GM21423 (cell line): ENCODE measurements at regions not wholly inside any gene's neighbourhood (a gene's known extent, or its start where the extent isn't known, plus 50 kb on each side); places are given as distances from the start of the nearest gene placed in this dataset.
"Not testable (repeated sequence)": the region's sequence is repeated elsewhere in the genome, so short reads cannot be mapped to it uniquely, and the experiment has no call there.

Source experiments
- ATAC-seq: cut with Tn5 transposase; IDR thresholded peaks from one replicate; pipeline ENCODE4 v1.9.1; 2021; ENCODE audit warnings: mild to moderate bottlenecking, moderate library complexity; ENCODE audit not compliant: unreplicated experiment

DNA sequence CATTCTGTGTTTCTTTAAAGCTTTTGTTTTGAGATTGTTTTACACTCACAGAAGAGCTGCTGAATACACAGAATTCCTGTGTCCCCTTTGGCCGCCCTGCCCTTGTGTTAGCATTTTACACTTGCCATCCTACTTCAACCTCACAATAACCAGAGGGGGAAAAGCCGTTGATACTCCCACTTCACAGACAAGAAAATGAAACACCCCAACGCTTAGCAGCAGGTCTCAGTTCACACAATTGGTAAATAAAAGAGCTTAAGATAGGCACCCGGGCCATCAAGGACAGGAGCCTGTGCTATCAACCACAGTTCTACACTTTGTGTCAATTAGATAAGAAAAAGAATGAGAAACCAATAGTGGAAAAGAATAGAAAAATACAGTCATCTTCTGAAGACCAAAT lies 178.0 kb downstream of the SYK start:
- ATAC-seq, result no peak

DNA sequence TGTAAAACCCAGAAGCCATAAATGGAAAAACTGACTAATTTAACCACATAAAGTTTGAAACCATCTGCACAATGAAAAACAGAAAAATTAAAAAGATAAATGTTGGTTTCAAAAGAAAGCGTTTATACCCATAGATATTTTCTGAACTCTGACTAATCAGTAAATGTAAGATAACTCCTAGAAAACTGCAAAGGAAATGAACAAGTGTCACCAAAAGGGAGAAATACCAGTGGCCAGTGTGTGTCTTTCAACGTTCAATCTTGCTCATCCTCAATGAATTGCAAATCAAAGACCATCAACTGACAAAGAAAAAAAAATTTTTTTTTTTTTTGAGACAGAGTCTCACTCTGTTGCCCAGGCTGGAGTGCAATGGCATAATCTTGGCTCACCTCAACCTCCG lies 180.1 kb downstream of the SYK start:
- no peak for ATAC-seq

- ATAC-seq, result no peak
Measured at GRCh38 chr9:90983394-90983793, 181.8 kb downstream of the SYK start.

DNA sequence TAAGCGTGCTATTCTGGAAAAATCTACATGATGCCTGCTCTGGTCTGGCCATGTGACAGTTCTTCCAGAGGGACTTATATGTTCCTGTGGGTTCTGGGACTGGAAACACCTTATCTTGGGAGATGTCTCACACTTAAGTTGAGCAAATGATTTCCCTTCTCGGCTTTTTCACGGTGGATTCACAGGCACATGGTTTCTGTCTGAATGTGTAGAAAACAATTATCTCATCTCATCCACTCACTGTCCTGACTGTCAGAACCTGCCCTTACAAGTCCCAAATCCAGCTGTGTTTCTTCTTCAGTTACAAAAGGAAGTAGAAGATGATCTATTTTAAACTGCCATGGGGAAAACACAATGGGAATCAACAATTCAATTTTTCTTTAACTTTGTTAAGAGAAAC lies 184.0 kb downstream of the SYK start:
- no peak for ATAC-seq

GRCh38 chr9:90986161-90986560 lies 184.5 kb downstream of the SYK start:
- ATAC-seq, result no peak

DNA sequence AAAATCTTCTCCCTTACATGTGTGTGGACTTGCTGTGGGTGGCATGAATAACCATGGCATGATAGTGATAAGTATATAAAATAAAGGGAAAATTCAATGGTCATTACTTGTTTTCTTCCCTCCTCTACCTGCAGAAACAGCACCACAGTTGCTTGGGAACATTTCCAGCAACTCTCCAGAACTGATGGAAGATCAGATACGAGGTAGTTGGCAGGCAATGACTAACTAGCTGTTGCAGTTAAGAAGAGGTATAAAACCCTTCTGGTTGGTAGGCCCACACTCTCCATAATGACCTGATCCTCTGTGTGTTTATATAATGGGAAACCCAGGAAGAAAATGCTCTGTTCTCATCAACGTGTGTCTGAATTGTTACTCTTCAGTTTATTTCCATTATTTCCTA lies 185.9 kb downstream of the SYK start:
- ATAC-seq, result no peak

DNA sequence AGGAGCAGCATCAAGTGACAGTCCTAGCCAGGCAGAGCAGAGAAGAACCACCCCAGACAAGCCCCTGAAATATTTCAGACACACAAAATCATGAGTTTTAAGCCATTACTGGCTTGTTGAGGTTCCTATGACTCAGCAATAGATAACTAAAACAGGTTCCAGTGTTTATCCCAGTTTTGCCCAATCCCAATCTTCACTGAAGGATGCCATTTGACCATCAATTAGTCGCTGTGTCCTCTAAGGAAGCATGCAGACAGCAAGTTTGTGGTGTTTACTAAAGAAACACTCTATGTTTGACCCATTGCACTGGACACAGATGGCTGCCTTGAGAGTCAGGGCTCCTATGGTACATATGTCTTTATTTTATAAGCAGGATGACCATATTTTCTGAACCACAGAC lies 186.7 kb downstream of the SYK start:
- ATAC-seq, result no peak

- ATAC-seq, result no peak
Measured at GRCh38 chr9:90991953-90992352, 190.3 kb downstream of the SYK start.

- no peak for ATAC-seq
Measured at GRCh38 chr9:90995516-90995915, 193.9 kb downstream of the SYK start.

- ATAC-seq, result no peak
Measured at GRCh38 chr9:90996154-90997065, 194.8 kb downstream of the SYK start.

GRCh38 chr9:90998573-90998972 lies 197.0 kb downstream of the SYK start:
- ATAC-seq, result no peak

DNA sequence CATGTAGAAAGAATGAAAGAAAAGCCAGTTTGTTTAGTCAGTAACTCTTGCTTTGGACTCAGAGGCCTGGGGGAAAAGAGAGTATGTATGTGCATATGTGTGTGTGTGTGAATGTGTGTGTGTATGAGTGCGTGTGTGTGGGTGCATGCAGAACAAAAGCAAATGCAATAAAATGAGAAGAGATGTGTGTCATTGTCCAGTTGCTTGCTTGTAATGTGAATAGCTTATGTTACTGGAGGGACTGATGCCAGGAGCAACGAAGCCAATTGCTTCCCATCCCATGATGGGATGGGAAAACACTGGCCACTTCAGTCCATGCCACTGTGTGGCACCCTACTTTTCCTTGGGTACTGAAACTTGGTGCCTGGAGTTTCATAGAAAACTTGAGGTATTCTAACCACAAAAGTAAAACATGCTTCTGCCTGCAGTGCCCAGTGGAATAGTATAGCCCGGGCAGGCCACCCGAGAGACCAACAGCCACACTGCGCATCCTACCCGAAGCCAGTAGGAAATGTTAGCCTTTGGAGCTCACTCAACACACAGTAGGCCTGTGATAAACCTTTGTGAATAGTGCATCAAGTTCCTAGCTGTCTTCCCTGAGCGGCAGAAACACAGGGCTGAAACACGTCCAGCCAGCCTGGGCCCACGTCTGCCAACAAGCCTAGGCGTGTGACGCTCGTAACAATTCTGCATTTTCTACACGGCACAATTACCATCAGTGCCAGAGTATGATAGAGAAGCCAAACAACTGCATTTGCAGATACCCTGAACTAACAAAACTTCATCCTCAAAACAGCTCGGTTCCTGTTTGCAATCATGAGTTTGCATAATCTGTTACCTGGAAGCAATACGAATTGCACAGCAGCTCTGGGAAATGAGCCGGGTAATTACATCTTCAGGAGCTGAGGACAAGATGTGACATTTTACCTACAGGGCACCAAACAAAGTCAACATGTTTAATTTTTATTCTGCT lies 198.1 kb downstream of the SYK start:
- ATAC-seq, result no peak

DNA sequence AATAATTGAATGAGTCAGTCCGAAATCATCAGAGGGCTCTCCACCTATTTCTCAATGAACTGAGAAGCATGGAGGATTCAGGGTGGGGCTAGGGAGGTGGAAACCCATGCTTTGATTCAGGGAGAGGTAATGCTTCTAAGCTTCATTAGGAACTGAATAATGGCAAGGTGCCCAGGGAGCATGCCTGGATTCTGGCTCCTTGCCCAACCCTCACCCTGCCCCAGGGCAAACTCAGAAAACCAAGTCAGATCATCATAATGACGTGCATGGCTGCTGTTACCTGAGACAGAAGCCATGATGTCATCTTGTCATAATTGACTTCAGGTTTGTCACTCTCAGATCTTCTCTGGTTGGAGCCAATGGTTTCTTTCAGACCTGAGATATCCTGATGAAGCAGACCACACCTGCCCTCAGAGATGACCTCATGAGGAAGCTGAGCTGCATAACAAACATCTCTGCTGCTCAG lies 199.6 kb downstream of the SYK start:
- ATAC-seq, result no peak

GRCh38 chr9:91004484-91004883 lies 202.9 kb downstream of the SYK start:
- ATAC-seq, result no peak

DNA sequence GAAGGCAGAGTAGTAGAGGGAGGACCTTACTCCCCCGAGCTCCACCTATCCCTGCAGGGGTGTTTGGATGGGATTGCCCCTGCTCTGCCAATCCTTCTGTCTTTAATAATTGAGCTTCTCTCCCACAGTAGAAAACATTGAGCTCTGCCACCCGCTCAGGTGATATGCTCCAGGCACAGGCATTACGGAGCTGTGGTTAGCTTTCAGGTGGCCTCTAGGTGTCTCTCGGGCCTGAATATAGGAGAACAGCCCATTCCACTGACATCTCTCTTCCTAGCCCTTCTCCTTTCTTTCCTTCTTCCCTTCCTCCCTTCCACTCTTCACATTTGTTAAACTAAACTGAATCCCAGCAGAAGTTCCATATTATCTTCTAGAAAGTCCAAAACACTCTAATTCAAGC lies 203.4 kb downstream of the SYK start:
- no peak for ATAC-seq

GRCh38 chr9:91006046-91006445 lies 204.4 kb downstream of the SYK start:
- ATAC-seq, result no peak

GRCh38 chr9:91008568-91008967 lies 206.9 kb downstream of the SYK start:
- ATAC-seq, result no peak

DNA sequence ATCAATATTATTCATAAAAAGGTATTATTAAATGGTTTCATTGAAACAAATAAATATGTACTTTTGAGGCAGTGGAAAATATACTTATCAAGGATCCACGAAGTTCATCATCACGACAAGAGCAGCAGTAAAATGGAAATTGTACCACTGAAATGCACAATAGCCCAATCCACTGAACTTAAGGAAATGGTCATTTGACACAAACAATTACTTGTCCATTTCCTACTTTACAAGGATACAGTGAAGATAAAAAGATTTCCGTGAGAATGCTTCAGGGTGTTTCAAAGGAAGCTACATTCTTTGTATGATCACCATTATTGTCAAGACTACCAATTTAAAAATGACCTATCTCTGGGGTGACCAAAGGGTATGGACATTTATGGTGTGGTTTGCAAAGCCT lies 210.3 kb downstream of the SYK start:
- ATAC-seq, result no peak

GRCh38 chr9:91012933-91013841 lies 211.6 kb downstream of the SYK start:
- no peak for ATAC-seq

GRCh38 chr9:91017245-91017644 lies 215.6 kb downstream of the SYK start:
- ATAC-seq, result no peak

- ATAC-seq, result not testable (repeated sequence)
Measured at GRCh38 chr9:91019871-91020270, 218.3 kb downstream of the SYK start.
